Activated gamma-delta T cell treated with anti-CD3 and anti-CD28 coated beads, Interleukin-2, amount 50 U/mL, for 16 hours (primary cell): ENCODE measurements at regions not wholly inside any gene's neighbourhood (a gene's known extent, or its start where the extent isn't known, plus 50 kb on each side); places are given as distances from the start of the nearest gene placed in this dataset.

ENCODE experiments used
- DNase-seq: peaks from one replicate; pipeline ENCODE4 v3.0.0-alpha.2; 2020; ENCODE audit warnings: low read depth

DNA sequence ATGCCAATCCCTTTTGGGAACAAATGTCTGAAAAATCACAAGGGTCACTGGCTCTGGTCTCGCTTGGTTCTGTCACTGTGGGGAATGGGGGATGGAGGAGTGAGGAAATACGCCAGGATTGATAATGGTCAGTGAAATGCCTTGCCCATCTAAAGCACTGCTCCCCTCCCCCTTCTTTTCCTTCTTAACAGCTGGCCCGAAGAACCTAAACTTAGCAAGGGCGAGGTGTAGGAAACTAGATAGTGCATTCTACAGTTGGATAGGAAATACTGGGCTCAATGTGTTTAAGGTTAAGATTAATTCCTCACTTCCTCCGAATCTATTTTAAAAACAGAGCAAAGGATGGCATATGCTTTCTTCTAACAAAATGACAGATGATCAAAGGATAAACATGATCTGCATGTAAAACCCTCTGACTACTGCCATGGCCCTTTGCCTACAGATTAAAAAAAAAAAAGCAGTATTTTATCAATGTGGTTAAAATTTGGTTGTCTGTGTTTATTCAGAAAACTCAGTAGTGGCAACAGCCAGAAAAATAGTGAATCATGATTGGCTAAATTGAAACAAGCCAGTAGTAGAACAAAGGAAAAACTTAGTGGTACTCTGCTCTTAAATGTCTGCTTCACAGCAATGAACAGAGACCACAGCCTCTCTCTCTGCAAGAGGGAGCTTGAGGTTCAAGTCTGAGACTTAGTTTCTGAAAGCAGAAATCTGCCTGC lies 86.1 kb upstream of the VAV3 start:
- no peak for DNase-seq

DNA sequence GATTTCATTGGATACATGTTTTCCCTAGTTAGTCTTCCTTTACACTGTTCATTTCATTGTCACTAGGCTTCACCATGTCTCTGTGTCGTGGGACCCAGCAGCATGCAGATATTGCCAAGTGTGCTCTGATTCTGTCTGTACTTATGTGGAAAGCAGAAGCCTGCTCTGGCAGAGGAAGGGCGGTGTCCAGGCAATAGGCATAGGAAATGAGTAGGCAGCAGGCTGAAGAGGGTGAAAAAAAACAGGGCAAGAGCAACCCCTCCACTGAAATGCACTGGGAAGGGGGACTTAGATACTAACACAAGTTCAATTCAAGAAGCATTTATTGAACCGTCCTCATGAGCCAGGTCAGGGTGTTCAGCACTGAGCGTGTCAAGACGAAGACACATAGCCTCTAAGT lies 85.2 kb upstream of the VAV3 start:
- DNase-seq: no peak

DNA sequence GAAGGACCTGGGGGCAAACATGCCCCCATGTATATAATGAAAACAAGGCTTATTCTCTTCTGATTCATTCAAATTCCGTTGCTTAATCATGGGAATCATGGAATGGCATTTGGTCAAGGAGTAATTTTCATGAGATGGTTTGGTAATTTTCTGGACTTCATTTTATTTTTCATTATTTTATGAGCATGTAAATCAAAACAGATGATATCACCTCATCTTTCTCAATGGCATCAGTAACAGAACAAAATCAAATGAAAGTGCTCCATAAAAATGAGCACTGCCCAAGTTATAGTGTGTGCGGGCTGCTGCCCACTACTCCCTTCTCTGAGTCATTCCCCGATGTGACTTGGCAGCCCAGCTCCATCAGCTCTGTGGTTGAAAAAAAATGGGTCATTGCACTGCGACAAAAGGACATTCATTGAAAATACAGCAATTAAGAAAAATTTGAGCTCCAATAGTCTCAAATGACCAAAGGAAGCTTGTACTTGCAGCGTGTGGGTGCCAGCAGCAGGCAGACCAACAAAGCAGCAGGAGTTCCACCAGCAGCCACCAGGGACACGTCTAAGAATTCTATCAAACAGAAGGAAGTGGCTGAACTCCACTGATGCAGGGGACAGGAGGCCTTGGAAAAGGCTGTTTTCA lies 84.3 kb upstream of the VAV3 start:
- no peak for DNase-seq

GRCh38 chr1:108048301-108049177 lies 83.6 kb upstream of the VAV3 start:
- no peak for DNase-seq

DNA sequence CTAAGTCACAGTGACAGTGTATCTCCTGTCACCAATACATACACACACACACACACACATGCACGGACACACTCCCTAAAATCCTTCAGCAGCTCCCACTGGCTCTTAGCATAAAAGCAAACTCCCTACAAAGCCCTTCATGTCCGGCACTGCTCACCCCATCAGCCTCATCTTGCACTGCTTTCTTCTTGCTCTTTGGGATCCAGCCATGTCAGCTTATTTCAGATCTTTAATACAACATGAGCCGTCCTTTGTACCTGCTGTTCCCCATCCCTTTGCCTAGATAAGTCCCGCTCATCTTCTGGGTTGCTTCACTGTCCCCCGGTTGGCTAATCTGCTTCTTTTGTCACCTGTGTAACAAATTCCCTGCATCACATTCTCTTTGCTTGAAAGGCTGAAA lies 82.1 kb upstream of the VAV3 start:
- DNase-seq: no peak

- no peak for DNase-seq
Measured at GRCh38 chr1:108046026-108046425, 81.0 kb upstream of the VAV3 start.

DNA sequence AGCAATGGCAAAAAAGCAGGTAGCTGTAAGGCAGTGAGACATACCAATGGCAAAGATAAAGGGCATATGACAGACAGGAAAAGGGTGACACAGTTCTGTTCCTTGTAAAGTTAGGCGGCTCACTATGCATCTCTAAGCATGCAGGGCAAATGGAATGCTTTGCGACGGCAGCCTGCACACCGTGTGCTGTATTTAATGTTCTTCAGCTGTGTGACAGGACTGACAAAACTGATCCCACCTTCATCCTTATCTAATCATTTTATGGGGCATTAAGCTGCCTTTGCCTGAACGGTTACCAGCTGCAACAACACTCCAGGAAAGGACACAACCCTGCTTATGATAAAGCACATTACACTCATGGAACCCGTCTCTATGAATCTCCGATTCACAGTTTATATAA lies 80.5 kb upstream of the VAV3 start:
- no peak for DNase-seq

DNA sequence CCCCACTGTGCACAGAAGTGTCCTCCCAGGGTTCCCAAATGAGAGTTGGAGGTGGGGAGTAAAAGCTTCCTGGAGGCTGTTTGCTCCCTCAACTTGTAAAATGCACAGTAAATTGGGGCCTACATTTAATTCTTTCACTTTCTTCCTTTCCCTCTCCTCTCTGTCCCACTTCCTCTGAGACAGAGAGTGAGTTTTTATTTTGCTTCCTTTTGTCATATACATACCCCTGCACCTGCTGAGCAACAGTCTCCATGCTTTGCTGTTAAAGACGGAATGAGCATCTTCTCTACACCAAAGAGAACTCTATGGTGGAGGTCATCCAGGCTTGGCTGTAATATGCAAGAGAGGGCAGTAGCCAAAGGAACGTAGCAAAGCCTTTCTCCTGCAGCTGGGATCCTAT lies 79.3 kb upstream of the VAV3 start:
- DNase-seq: no peak

GRCh38 chr1:108043707-108044106 lies 78.7 kb upstream of the VAV3 start:
- DNase-seq: no peak

- no peak for DNase-seq
Measured at GRCh38 chr1:108042610-108043009, 77.6 kb upstream of the VAV3 start.

GRCh38 chr1:108041360-108042142 lies 76.6 kb upstream of the VAV3 start:
- peak; percentile 8 for DNase-seq

DNA sequence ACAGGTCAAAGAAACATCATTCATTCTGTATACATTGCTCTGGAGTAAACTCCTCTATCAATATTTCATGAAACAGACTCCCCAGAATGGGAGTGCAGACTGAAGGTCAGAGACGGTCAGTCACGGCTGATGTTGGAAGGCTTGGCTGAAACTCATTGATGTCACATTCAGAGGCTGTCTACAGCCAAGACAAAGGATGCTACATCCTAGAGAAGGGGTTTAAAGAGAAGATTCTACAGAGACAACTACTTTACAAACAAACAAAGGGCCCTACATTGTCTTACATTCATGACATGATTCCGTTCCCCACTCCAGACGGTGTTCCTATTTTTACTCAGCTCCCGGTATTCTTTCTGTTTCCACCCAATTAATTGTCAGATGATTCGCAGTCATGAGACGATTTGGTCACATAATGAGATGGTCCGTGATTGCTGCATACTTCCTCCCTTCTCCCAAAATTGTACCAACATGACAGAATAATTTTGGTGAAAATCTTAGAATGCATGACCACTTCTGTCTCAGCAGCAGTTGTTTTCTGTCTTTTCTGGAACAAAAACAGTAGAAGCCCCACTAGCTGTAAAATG lies 73.8 kb upstream of the VAV3 start:
- no peak for DNase-seq

GRCh38 chr1:108036796-108037562 lies 72.0 kb upstream of the VAV3 start:
- no peak for DNase-seq

DNA sequence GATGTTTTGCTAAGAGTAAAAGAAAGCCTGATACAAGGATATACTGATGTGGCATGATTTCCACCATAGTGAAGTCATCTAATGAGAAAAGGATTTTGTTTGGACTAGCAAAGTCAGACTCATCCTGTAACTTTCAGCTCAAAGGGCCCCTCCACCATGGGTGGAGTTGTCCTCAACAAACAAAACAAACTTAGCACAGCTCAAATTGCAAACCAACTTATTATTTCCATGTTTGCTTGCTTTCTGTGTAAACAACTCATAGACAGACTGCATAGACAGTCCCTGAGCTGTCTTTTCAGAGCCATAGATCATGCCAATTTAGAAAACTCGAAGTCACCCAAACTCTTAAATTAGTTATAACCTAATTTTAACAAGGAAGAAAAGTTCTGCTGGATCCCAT lies 69.4 kb upstream of the VAV3 start:
- DNase-seq: no peak

DNA sequence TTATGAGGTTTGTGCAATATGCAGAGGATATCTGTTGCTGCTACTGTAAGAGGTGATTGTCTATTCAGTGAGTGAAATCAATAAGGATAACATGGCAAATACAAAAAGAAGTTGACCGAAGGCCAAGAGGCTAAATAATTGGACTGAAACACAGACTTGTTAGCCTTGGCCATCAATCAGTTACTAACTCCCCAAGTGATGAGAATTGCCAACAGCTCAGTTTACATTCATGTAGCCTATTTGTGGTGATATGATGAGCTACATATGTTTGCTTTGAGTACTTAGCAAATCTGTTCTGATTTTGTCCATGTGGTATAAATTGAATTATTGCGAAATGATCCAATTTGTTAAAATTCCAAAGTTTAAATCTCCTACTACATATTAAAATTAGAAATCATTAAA lies 68.6 kb upstream of the VAV3 start:
- no peak for DNase-seq

DNA sequence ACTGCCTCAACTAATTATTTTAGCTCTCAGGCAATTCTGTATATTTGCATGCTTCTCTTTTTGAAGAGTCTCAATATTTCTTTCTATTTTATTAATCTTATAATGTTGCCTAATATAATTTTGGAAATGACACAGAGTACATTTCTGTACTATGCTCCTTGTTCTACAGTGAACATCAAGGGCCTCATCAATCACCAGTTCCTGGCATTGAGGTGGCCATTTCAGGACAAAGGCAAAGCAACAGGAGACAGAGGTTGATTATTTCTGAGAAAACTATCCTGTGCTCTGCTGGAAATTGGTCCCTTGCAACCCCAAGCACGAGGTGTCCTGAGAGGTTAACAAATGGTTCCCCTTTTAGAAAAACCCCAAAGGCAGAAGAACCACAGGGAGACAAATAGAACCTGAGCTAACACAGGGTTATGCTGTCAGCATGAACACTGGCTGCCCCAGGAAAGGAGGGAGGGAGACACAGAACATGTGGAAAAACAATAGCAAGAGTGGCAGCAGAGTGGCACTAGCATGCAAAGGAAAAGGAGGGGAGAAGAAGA lies 63.9 kb upstream of the VAV3 start:
- DNase-seq: no peak

GRCh38 chr1:108027389-108027788 lies 62.4 kb upstream of the VAV3 start:
- no peak for DNase-seq

DNA sequence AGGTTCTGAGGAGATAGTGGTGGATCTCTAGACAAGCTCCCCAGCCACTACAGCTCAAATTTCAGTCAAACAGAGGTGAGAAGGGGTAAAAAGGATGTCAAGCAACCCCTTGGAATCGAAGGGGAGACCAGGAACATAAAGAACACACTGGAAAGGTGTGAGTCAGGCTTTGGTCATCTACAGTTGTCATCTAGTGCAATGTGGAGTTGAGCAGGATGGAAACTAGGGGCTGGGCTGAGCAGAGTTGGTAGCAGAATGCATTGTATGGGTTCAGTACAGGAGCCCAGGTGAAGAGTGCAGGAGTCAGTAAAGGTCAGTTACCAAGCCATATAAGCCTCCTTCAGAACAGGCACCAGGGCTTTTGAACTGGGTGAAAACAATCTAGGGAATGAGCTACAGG lies 52.7 kb upstream of the VAV3 start:
- no peak for DNase-seq

- DNase-seq: no peak
Measured at GRCh38 chr1:108016451-108016920, 51.5 kb upstream of the VAV3 start.
